A172 (cell line): ENCODE measurements at regions not wholly inside any gene's neighbourhood (a gene's known extent, or its start where the extent isn't known, plus 50 kb on each side); places are given as distances from the start of the nearest gene placed in this dataset.

Source experiments
- DNase-seq: peaks from one replicate; pipeline ENCODE4 v3.0.0-alpha.2; 2015; ENCODE audit warnings: low spot score

DNA sequence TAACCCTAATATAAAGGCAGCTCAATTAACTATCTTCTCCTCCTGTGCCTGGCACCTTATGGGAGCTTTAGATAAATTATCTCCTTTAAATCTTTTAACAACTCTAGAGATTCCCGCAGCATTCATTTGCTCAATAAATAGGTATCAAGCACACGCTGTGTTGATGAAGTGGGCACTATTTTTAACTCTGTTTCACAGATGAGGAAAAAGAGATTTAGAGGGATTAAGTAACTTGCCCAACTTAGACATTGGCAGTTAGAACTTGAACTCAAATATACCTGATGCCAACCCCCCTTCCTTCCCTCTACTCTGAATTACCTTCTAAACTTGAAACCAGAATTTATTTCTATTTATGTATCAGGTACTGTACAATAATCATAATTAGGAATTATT lies 112.4 kb downstream of the SH3TC2 start:
- DNase-seq = no peak

DNA sequence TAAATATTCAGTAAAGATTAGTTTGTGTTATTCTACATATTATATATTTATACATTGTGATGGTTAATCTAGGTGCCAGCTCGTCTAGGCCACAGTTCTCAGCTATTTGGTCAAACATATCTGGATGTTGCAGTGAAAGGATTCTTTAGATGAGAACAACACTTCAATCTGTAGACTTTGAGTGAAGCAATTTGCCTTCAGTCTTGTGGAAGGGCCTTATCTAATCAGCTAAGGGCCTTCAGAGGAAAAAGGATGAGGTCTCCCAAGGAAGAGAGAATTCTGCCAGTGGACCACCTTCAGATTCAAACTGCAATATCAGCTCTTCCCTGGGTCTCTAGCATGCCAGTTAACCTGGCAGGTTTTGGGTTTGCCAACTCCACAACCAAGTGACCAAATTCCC lies 112.0 kb downstream of the SH3TC2 start:
- DNase-seq = no peak

- DNase-seq = no peak
Observed at GRCh38 chr5:148951612-148952011, 111.2 kb downstream of the SH3TC2 start.

DNA sequence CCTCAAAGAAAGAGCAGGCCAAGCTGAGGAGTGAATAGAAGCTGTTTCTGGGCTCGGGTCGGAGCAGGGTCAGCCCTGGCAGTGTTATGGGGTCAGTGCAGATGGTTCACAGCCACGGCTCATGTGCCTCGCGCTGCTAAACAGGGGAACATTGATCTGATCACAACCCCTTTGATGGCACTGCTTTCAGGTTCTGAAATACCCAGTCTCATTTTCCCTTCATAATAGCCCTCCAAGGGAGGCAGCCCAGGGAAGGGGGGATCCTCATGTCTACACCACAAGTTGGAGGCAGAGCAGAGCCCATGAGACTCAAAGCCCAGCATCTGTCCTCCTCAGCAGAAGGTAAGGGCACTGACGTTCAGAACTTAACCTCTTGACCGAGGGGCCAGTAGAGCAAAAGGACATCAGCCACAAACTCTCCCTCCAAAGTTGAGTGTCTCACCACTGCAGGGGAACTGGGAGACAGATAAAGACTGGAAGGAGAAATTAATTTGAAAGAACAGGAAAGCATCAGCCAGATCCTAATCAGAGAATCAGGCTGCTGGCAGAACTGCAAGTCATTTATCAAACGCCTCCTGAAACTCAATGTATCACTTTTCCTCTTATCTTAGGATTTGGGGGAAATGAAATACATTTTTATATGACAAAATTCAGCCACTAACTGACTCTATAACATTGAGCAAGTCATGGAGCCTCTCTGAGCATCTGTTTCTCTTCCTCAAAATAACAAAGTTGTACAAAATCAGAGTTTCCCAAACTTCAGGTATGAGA lies 110.6 kb downstream of the SH3TC2 start:
- DNase-seq = no peak

GRCh38 chr5:148953711-148954110 lies 109.2 kb downstream of the SH3TC2 start:
- DNase-seq = no peak
